ENCODE measurements at regions not wholly inside any gene's neighbourhood (a gene's known extent, or its start where the extent isn't known, plus 50 kb on each side); places are given as distances from the start of the nearest gene placed in this dataset.

GRCh38 chr4:38559374-38559773, 104.6 kb upstream of the KLF3 start (continued):
- TF ChIP-seq CHD7 (IDR thresholded peaks at IDR 0.05; ENCODE audit: insufficient replicate concordance, low read length) (no peak), RFX5 (IDR thresholded peaks at IDR 0.05; ENCODE audit: borderline replicate concordance, low read depth, low read length) (no peak), ATF3 (IDR thresholded peaks at IDR 0.05; ENCODE audit: insufficient read depth, low read depth, low read length) (no peak), CREB1 (IDR thresholded peaks at IDR 0.05) (no peak), CTBP2 (IDR thresholded peaks at IDR 0.05; ENCODE audit: borderline replicate concordance, insufficient read depth, insufficient read length, low read length) (no peak), RAD21 (IDR thresholded peaks at IDR 0.05 in 1 of 2, conservative IDR thresholded peaks at IDR 0.05 in 1 of 2; ENCODE audit: low read depth in 2 of 2, low read length in 2 of 2) (no peak)
